GM23338 (cell line): ENCODE measurements at regions not wholly inside any gene's neighbourhood (a gene's known extent, or its start where the extent isn't known, plus 50 kb on each side); places are given as distances from the start of the nearest gene placed in this dataset.

Source experiments
- ATAC-seq: fragments of 200-7000 bp; cut with Tn5 transposase; 3 replicates; pipeline ENCODE4 v1.9.1; 2020
- DNase-seq: peaks from one replicate; pipeline ENCODE4 v3.0.0-alpha.2; 2015; ENCODE audit warnings: low spot score
- H2AFZ ChIP-seq: fragments of 200-600 bp; sonication (generic); 2 replicates; pipeline ENCODE4 v1.8.0; 2016; ENCODE audit warnings: antibody characterized with exemption, mild to moderate bottlenecking, moderate library complexity
- H3F3A ChIP-seq: fragments of 200-600 bp; sonication (generic); replicated peaks from 2 replicates; pipeline ENCODE4 v1.8.0; 2017; ENCODE audit warnings: antibody characterized with exemption, mixed run types, low read depth
- H3K27ac ChIP-seq: fragments of 200-600 bp; sonication (generic); 2 replicates; pipeline ENCODE4 v1.6.1; 2016; ENCODE audit warnings: low read depth
- H3K27me3 ChIP-seq: fragments of 200-600 bp; sonication (generic); 2 replicates; pipeline ENCODE4 v1.8.0; 2016; ENCODE audit warnings: mild to moderate bottlenecking, mixed run types, moderate library complexity; ENCODE audit not compliant: insufficient read depth
- H3K36me3 ChIP-seq: fragments of 200-600 bp; sonication (generic); 2 replicates; pipeline ENCODE4 v1.8.0; 2016; ENCODE audit warnings: mild to moderate bottlenecking; ENCODE audit not compliant: insufficient read depth
- H3K4me1 ChIP-seq: fragments of 200-600 bp; sonication (generic); 2 replicates; pipeline ENCODE4 v1.8.0; 2016; ENCODE audit warnings: mild to moderate bottlenecking, moderate library complexity; ENCODE audit not compliant: insufficient read depth
- H3K4me2 ChIP-seq: fragments of 200-600 bp; sonication (generic); 2 replicates; pipeline ENCODE4 v1.7.1; 2017; ENCODE audit warnings: mixed run types
- H3K4me3 ChIP-seq: fragments of 200-600 bp; sonication (generic); 2 replicates; pipeline ENCODE4 v1.6.1; 2016; ENCODE audit warnings: mixed run types
- H3K79me2 ChIP-seq: fragments of 200-600 bp; sonication (generic); replicated peaks from 2 replicates; pipeline ENCODE4 v1.8.0; 2017; ENCODE audit warnings: mild to moderate bottlenecking; ENCODE audit not compliant: insufficient read depth
- H3K9me2 ChIP-seq: fragments of 200-600 bp; sonication (generic); 2 replicates; pipeline ENCODE4 v1.8.0; 2017; ENCODE audit not compliant: insufficient read depth
- H4K20me1 ChIP-seq: fragments of 200-600 bp; sonication (generic); replicated peaks from 2 replicates; pipeline ENCODE4 v1.8.0; 2017; ENCODE audit warnings: mild to moderate bottlenecking; ENCODE audit not compliant: insufficient read depth
- H3K27ac Mint-ChIP-seq: 2 replicates; pipeline ENCODE4 v1.8.0; 2020; ENCODE audit warnings: inconsistent platforms, mild to moderate bottlenecking, moderate library complexity, mixed read lengths
- H3K27me3 Mint-ChIP-seq: 3 replicates; pipeline ENCODE4 v1.8.0; 2022; ENCODE audit warnings: low read depth, mild to moderate bottlenecking, moderate library complexity, mixed read lengths, inconsistent platforms; ENCODE audit not compliant: insufficient read depth, poor library complexity
- H3K36me3 Mint-ChIP-seq: 3 replicates; pipeline ENCODE4 v1.8.0; 2021; ENCODE audit warnings: low read depth, mild to moderate bottlenecking, inconsistent platforms, moderate library complexity, mixed read lengths
- H3K4me1 Mint-ChIP-seq: 3 replicates; pipeline ENCODE4 v1.8.0; 2020; ENCODE audit warnings: mild to moderate bottlenecking, inconsistent platforms, mixed read lengths
- H3K4me3 Mint-ChIP-seq: 3 replicates; pipeline ENCODE4 v1.8.0; 2021; ENCODE audit warnings: moderate library complexity, mild to moderate bottlenecking, inconsistent platforms, mixed read lengths
- H3K9me3 Mint-ChIP-seq: 3 replicates; pipeline ENCODE4 v1.8.0; 2020; ENCODE audit warnings: moderate library complexity, mild to moderate bottlenecking, inconsistent platforms, mixed read lengths
- ETS1 ChIP-seq: IDR thresholded peaks from 2 replicates; pipeline ENCODE4 v1.6.1; 2016; ENCODE audit warnings: antibody characterized with exemption
- EZH2 ChIP-seq: fragments of 200-600 bp; sonication (generic); IDR thresholded peaks from one replicate; pipeline ENCODE4 v1.8.0; 2017; ENCODE audit warnings: antibody characterized with exemption, mild to moderate bottlenecking, low read depth; ENCODE audit not compliant: unreplicated experiment
- STAT1 ChIP-seq: IDR thresholded peaks from one replicate; pipeline ENCODE4 v1.6.1; 2016; ENCODE audit warnings: antibody characterized with exemption; ENCODE audit not compliant: unreplicated experiment
- ZNF114 ChIP-seq: fragments of 250-450 bp; sonication (Bioruptor Pico); IDR thresholded peaks from 2 replicates; pipeline ENCODE4 v1.5.0; 2020; ENCODE audit warnings: mild to moderate bottlenecking, moderate library complexity
- TF ChIP-seq, protein P1 (sequence below), 2 experiments: fragments of 200-600 bp in 1 of 2; sonication (generic) in 1 of 2; conservative IDR thresholded peaks; 2 replicates each; pipeline versions ENCODE4 v1.5.1 to v1.6.1; 2016 to 2017; ENCODE audit warnings: antibody characterized with exemption in 2 of 2, low read depth in 2 of 2, mild to moderate bottlenecking in 2 of 2, moderate library complexity in 1 of 2
- TF ChIP-seq, protein P2 (sequence below): fragments of 250-450 bp; sonication (Bioruptor Pico); IDR thresholded peaks from 2 replicates; pipeline ENCODE4 v1.5.0; 2020; ENCODE audit warnings: mild to moderate bottlenecking, moderate library complexity

DNA sequence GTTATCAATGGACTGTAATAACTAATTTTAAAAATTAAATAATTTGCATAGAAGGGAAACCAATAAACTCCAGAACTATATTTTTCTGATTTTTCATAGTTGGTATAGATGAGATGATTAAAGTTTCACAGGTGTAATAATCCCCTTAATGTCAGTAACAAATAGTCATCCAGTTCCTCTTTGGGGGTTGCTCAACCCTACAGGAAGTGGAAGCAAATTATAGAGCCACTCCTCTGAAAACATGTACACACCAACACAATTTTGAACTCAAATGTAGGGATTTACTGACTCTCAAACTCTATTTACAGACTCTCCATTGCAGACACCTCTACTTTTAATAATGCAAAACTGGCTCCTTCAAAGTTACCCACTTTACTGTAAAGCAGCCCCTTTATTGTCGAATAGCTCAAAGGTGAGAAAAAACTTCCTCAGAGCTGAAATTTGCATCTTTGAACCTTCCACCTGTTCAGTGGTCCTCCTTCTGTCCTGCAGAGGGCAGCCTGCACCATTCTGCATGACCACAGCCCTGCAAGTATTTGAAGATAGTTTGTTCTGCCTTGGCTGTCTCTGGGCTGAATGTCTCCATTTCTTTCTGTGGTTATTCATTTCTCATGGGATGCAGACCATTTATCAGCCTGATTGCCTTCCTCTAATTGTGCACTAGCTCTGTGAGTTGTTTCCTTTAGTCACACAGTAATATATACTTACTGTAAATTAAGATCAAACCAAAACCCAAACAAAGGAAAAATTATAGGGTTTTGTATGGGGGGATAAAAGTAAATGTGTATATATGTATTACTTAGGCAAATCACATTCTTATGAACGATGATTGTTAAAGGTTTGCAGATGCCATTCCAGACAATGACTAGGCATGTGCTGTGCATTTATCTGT, 383.2 kb upstream of the SGCD start:
- no peaks in the 10 kb centered on the region for H3K9me2 ChIP-seq
- H4K20me1 ChIP-seq = no peaks in the 10 kb centered on the region
- H3K4me3 ChIP-seq = no peak overlapping the region
- no peaks in the 10 kb centered on the region for H3K9me3 Mint-ChIP-seq
- H3K36me3 ChIP-seq = no peaks in the 10 kb centered on the region
- peak; percentile 77 for DNase-seq
- no peaks in the 10 kb centered on the region for H3K4me1 ChIP-seq
- peaks cover 2% of the 10 kb centered on the region for H3K27me3 Mint-ChIP-seq
- ATAC-seq = peak; percentile 95
- TF ChIP-seq STAT1 = no peak
- TF ChIP-seq, protein P1, sequence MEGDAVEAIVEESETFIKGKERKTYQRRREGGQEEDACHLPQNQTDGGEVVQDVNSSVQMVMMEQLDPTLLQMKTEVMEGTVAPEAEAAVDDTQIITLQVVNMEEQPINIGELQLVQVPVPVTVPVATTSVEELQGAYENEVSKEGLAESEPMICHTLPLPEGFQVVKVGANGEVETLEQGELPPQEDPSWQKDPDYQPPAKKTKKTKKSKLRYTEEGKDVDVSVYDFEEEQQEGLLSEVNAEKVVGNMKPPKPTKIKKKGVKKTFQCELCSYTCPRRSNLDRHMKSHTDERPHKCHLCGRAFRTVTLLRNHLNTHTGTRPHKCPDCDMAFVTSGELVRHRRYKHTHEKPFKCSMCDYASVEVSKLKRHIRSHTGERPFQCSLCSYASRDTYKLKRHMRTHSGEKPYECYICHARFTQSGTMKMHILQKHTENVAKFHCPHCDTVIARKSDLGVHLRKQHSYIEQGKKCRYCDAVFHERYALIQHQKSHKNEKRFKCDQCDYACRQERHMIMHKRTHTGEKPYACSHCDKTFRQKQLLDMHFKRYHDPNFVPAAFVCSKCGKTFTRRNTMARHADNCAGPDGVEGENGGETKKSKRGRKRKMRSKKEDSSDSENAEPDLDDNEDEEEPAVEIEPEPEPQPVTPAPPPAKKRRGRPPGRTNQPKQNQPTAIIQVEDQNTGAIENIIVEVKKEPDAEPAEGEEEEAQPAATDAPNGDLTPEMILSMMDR (conservative IDR thresholded peaks at IDR 0.05; ENCODE audit: low read depth in 2 of 2) = peak; percentile 95
- no peak overlapping the region for H3K4me2 ChIP-seq
- H2AFZ ChIP-seq = no peak overlapping the region
- no peak overlapping the region for H3K27ac ChIP-seq
- no peaks in the 10 kb centered on the region for H3K36me3 Mint-ChIP-seq
- H3F3A ChIP-seq = no peaks in the 10 kb centered on the region
- no peaks in the 10 kb centered on the region for H3K27me3 ChIP-seq
- H3K4me1 Mint-ChIP-seq = no peaks in the 10 kb centered on the region
- H3K4me3 Mint-ChIP-seq = no peak overlapping the region
- no peak overlapping the region for H3K27ac Mint-ChIP-seq
- H3K79me2 ChIP-seq = no peaks in the 10 kb centered on the region

DNA sequence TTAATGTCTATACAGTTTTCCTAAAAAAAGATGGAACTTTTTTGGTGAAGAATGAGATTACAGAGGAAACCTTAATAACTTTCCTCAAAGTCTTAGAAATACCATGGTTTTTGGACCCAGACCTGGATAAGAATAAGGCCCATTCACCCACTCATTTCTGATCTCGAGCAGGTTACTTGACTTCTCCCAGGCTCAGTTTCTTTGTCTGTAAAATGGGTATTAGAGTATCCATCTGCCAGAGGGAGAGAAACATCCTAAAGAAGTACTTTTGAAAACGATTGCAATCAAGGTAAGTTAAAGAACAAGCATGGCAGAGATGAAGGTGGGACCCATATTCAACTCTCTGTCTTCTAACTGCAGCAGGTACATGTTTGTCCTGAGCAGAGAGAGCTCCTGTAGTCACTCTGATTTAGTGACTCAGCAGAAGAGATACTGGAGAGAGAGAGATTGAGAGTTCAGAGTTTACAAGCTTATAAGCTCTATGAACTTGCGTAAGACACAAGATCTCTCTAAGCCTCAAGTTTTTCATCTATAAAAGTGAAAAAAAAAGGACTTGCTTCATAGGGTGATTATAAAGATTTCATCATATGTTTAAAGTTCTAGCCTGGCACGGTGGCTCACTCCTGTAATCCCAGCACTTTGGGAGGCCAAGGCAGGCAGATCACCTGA, 379.4 kb upstream of the SGCD start:
- Mint-ChIP-seq H3K4me3 (no peak overlapping the region), H3K27ac (no peak overlapping the region), H3K36me3 (no peaks in the 10 kb centered on the region), H3K9me3 (no peaks in the 10 kb centered on the region), H3K4me1 (peaks cover 3% of the 10 kb centered on the region; the same call in 2 of the 3 replicates), H3K27me3 (no peaks in the 10 kb centered on the region)
- no peak overlapping the region for H3K27ac ChIP-seq
- H3K4me2 ChIP-seq = no peak overlapping the region
- H3F3A ChIP-seq = no peaks in the 10 kb centered on the region
- H3K4me3 ChIP-seq = no peak overlapping the region
- peaks cover 6% of the 10 kb centered on the region for H3K4me1 ChIP-seq
- H3K36me3 ChIP-seq = no peaks in the 10 kb centered on the region
- no peak for DNase-seq
- H4K20me1 ChIP-seq = no peaks in the 10 kb centered on the region
- H3K27me3 ChIP-seq = no peaks in the 10 kb centered on the region
- no peaks in the 10 kb centered on the region for H3K9me2 ChIP-seq
- H3K79me2 ChIP-seq = no peaks in the 10 kb centered on the region
- no peak overlapping the region for H2AFZ ChIP-seq
- no peak for ATAC-seq
- TF ChIP-seq EZH2 (no peak), ETS1 (no peak), ZNF114 (CRISPR knock-in tag) (no peak)
- TF ChIP-seq, protein P2, sequence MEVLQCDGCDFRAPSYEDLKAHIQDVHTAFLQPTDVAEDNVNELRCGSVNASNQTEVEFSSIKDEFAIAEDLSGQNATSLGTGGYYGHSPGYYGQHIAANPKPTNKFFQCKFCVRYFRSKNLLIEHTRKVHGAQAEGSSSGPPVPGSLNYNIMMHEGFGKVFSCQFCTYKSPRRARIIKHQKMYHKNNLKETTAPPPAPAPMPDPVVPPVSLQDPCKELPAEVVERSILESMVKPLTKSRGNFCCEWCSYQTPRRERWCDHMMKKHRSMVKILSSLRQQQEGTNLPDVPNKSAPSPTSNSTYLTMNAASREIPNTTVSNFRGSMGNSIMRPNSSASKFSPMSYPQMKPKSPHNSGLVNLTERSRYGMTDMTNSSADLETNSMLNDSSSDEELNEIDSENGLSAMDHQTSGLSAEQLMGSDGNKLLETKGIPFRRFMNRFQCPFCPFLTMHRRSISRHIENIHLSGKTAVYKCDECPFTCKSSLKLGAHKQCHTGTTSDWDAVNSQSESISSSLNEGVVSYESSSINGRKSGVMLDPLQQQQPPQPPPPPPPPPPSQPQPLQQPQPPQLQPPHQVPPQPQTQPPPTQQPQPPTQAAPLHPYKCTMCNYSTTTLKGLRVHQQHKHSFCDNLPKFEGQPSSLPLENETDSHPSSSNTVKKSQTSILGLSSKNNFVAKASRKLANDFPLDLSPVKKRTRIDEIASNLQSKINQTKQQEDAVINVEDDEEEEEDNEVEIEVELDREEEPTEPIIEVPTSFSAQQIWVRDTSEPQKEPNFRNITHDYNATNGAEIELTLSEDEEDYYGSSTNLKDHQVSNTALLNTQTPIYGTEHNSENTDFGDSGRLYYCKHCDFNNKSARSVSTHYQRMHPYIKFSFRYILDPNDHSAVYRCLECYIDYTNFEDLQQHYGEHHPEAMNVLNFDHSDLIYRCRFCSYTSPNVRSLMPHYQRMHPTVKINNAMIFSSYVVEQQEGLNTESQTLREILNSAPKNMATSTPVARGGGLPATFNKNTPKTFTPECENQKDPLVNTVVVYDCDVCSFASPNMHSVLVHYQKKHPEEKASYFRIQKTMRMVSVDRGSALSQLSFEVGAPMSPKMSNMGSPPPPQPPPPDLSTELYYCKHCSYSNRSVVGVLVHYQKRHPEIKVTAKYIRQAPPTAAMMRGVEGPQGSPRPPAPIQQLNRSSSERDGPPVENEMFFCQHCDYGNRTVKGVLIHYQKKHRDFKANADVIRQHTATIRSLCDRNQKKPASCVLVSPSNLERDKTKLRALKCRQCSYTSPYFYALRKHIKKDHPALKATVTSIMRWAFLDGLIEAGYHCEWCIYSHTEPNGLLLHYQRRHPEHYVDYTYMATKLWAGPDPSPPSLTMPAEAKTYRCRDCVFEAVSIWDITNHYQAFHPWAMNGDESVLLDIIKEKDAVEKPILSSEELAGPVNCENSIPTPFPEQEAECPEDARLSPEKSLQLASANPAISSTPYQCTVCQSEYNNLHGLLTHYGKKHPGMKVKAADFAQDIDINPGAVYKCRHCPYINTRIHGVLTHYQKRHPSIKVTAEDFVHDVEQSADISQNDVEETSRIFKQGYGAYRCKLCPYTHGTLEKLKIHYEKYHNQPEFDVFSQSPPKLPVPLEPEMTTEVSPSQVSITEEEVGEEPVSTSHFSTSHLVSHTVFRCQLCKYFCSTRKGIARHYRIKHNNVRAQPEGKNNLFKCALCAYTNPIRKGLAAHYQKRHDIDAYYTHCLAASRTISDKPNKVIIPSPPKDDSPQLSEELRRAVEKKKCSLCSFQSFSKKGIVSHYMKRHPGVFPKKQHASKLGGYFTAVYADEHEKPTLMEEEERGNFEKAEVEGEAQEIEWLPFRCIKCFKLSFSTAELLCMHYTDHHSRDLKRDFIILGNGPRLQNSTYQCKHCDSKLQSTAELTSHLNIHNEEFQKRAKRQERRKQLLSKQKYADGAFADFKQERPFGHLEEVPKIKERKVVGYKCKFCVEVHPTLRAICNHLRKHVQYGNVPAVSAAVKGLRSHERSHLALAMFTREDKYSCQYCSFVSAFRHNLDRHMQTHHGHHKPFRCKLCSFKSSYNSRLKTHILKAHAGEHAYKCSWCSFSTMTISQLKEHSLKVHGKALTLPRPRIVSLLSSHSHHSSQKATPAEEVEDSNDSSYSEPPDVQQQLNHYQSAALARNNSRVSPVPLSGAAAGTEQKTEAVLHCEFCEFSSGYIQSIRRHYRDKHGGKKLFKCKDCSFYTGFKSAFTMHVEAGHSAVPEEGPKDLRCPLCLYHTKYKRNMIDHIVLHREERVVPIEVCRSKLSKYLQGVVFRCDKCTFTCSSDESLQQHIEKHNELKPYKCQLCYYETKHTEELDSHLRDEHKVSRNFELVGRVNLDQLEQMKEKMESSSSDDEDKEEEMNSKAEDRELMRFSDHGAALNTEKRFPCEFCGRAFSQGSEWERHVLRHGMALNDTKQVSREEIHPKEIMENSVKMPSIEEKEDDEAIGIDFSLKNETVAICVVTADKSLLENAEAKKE (CRISPR knock-in tag) = no peak
